NCI-H2081 (cell line): ENCODE measurements at regions not wholly inside any gene's neighbourhood (a gene's known extent, or its start where the extent isn't known, plus 50 kb on each side); places are given as distances from the start of the nearest gene placed in this dataset.

Experiments used
- DNase-seq, 2 experiments: peaks; one replicate each; lab custom pipeline; 2025; lab: John Stamatoyannopoulos, UW

DNA sequence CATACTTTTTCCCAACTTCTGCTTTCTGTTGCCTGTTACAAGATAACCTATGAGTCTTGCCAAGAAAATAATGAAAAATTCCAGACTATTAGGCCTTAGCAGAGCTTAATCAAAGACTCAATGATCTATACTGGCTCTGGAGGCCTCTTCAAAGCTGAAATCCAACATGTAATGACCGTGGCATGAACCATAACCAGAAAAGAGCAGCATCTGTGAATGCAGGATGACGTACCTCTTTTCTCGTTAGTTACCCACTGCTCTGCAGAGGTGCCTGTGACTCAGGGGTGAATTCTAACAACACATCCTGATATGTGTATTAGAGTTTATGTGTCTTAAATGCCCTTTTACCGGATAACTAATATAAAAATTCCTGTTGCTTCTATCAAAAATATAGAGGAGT lies 645.4 kb downstream of the PRELID2 start:
- no peak for DNase-seq

- DNase-seq, result no peak
Observed at GRCh38 chr5:145180371-145180770, 654.8 kb downstream of the PRELID2 start.

DNA sequence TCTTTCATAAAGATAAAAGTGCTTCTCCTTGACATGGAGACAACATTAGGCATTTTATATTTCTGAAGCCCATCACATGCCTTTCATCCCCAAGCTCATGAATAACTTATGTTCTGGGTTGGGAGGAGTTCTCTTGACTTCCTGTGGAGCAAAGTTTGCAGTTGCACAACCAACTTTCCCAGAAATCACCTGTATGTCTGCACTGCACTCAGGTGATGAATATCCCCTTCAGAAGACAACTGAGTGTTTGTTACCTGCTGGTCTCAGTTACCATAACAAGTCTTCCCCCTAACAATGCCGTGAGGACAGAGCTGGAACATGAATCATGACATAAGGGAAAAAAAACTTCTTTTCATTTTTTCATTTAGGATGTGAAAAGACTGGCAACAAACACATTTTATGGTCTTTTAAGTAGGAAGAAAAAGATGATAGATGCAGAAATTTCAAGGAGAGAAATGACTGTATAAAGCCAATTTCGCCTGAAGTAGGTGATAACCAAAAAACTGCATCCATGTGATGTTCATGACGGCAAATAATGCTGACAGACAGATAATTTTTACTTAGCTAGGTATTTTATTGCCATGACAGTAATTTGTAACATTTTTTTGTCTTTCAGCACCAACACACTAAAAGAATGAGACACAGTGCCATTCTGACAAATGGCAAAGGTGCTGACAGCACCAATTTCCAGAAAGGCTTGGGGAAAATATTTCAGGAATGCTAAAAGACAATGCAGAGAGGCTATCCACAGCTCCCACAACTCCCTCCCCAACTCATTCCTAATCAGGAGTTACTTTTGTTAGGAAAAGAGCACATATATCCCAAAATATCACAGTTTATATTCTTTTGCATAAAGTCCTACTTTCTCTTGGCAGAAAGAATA lies 656.3 kb downstream of the PRELID2 start:
- no peak for DNase-seq

DNA sequence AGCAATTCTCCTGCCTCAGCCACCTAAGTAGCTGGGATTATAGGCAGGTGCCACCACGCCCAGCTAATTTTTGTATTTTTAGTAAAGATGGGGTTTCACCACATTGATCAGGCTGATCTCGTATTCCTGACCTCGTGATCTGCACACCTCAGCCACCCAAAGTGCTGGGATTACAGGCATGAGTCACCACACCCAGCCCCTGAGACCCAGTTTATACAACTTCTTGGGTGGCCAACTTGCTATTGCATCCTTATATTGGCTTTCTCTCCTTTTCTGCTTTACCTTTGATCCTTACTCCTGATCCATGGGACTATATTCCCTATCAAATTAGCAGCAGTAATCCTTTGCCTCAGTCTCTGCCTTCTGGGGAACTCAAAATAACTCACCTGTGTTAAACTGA lies 659.1 kb downstream of the PRELID2 start:
- DNase-seq, result no peak

DNA sequence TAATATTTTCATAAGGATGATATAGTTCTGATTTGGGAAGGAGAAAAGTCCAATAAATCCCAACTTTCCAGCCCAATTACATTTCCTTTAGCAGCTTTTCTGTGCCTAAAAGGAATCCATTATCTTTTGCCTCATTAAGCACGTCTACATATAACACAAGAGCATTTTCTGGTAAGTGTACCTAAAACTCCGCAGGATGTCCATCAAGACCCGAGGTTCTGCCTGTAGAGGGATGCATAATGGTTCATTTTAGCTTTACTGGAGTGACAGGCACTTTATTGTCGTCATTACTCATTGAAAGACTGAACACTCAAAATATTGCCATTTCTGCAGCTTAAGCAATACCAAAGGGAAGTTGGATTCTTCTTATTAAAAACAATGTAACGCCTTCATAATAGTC lies 669.0 kb downstream of the PRELID2 start:
- DNase-seq, result no peak

DNA sequence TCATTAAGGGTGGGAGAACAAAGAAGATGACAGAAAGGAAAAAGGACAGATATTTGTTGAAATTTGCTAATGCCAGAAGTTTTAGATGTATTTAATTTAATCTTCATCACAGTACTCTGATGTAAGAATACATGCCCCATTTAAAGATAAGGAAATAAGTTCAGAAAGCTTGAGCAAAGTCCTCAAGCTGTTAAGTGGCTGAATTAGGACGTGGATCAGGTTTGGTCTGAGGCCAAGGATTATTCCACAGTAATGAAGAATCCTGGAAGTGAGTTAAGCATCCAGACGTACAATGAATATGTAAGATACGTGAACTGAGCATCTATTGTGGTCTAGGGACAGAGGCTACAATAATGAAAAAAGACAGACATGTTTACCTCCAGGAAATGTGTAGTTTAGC lies 671.3 kb downstream of the PRELID2 start:
- DNase-seq, result no peak

GRCh38 chr5:145162626-145163025 lies 672.5 kb downstream of the PRELID2 start:
- no peak for DNase-seq

DNA sequence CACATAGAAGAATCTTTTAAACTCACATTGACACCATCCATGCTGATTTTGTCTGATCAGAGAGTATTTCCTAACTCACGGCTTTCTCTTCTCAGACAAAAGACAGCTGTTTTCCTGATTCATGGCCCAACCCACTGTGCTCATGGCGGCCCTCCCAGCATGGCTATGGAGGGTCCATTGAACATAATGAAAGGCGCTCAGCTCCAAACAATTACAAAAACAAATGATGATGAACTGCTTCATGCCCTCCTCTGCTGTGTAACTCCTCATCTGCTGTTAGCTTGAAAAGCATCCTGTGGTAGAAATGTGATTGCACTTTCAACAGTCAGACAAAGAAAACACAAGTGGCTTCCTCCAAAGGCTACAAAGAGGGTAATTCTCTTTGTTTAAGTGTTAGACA lies 673.8 kb downstream of the PRELID2 start:
- DNase-seq, result peak; percentile 3 to 40

- DNase-seq, result no peak
Observed at GRCh38 chr5:145160679-145161078, 674.5 kb downstream of the PRELID2 start.

DNA sequence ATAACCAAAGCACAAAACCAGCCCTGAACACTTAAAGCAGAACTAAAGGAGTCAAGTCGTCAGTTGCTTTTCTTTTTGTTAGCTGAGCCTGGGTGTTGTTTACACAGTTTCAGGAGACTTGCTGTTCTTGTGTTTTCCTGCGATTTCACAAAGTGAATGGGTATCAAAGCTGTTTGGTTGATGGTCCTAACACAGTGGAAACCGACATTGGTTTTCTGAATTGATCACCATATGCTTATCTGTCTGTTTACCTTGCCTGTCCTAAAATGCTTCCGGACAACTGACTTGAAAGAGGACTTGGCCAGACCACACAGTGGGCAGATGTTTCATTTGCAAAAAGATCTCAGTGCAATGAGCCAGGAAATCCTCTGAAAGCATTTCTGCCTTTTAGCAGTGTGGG lies 676.4 kb downstream of the PRELID2 start:
- DNase-seq, result peak in 1 of 2 experiments; percentile 15

DNA sequence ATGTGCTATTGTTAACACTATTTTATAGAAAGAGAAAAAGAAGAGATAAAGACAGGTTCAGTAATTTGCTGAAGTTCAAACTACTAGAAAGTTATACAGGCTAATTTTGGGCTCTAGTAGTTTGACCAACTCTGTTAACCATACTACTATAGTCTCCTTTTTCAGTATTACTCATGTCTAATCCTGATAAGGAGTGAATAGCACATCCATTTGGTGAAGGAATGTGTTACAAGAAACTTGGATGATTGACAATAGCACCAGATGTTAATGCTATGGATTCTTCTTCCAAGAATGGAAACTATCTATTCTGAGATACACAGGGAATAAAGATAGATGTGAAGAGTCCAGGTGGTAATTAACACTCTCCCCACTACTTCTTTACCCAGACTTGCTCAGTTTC lies 677.3 kb downstream of the PRELID2 start:
- no peak for DNase-seq

DNA sequence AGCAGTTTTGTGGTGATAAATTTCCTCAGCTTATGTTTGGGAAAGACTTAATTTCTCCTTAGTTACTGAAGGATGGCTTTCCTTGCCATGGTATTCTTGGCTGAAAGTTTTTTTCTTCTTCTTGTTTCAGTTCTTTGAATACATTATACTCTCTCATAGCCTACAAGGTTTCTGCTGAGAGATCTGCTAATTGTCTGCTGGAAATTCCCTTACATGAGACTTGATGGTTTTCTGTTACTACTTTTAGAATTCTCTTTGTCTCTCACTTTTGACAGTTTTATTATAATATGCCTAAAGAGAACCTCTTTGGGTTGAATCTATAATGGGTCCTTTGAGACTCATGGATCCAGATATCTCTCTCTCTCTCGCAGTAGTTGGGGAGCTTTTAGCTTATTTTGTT lies 693.6 kb downstream of the PRELID2 start:
- no peak for DNase-seq

DNA sequence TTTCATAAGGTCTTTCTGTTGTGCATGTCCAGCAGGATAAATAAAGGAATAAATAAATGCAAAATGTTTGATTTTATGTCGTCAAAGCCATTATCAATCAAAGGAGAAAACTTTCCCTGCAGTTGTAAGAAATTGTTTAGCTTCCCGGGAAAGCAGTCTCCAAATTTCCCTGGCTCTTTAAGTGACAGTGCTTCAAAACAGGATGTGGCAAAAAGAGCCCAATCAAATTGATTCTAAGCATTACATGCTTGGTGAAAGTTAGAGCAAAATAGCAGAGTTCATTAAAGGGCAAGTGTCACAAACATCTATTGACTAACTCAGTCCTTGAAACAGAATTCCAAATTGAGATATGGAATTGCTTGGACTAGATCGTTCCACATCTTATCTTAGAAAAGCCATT lies 704.1 kb downstream of the PRELID2 start:
- no peak for DNase-seq

- no peak for DNase-seq
Observed at GRCh38 chr5:145129797-145130196, 705.3 kb downstream of the PRELID2 start.

GRCh38 chr5:145124806-145125205 lies 710.3 kb downstream of the PRELID2 start:
- DNase-seq, result no peak

DNA sequence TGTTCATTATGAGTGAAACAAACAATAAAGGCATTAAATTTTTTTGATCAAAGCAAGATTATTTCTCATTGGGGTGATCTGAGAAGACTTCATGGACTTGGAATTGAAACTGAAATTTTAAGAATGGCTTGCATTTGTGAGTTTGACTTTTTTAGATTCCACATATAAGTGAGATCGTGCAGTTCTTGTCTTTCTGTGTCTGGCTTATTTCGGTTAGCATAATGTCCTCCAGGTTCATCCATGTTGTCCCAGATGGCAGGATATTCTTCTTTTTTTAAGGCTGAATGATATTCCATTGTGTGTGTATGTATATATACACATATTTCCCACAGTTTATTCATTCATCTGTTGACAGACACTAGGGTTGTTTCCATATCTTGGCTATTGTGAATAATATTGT lies 716.5 kb downstream of the PRELID2 start:
- DNase-seq, result no peak

GRCh38 chr5:145118127-145118526 lies 717.0 kb downstream of the PRELID2 start:
- DNase-seq, result no peak

DNA sequence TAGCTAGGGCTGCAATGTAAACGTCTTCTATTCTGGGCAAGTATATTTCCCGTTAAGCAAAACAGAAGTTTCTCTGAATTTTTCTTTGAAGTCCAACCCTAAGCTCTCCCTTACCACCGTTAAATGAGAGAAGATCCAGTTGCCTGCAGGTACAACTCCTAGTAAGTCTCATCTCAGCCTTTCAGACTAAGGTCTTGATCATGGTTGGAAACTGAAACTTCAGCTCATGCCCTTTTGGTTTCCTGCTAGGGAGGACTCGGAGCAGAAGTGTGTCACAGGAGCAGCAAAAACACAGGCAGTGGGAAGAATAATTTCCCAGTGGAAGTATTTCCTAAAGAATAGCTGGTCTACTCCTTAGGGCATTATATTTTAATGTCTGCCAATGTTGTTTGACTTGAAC lies 717.9 kb downstream of the PRELID2 start:
- DNase-seq, result no peak

DNA sequence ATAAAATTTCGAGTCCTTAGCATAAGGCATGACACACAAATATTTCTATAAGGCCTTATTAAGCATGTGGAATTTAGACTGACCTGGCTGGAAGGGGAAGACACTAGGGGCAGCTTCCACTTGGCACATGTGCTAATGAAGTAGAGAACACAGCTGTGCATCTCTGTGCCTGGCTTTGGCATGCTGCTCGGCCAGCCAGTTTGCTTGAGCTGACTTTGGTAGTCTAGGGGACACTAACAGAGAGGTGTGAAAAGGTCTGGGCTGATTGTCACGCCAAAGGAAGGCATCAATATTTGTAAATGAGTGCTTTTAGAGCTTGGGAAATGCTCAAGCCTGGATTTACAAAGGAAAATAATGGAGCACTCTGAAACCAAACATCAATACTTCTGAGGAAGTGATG lies 723.7 kb downstream of the PRELID2 start:
- DNase-seq, result no peak

DNA sequence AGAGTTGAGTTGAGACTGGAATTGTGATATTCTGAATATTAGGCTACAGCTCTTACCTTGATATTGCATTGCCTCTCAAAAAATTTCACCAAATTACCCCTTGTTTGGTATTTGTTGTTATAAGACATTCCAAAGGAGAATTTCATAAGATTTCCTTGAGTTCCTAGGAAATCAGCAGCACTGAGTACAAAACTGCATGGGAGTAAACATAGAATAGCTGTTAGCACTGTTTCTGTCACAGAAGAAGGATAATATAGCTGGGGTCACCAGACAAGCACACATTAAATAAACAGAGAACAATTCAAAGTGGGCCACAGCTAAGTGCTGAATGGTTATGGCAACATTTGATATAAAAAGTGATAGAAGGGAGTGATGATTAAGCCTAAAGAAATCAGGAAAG lies 724.3 kb downstream of the PRELID2 start:
- DNase-seq, result no peak

- DNase-seq, result no peak
Observed at GRCh38 chr5:145110181-145110580, 725.0 kb downstream of the PRELID2 start.

DNA sequence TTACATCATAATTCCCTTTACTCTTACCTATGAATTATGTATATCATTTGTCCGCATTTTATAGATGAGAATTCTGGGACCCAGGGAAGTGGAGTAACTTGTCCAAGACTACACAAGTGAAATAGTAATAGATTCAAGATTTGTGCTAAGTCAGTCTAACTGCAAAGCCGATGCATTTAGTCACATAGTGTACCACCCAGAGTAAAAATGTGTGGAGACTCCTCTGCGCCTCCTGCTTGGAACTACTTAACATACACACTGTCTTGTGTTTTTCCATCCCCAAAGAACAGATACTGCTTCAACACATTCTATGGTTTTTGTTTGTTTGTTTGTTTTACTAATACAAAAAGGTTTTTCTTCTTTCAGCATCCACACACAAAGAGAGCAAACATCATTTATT lies 729.8 kb downstream of the PRELID2 start:
- DNase-seq, result no peak

- no peak for DNase-seq
Observed at GRCh38 chr5:145104106-145104505, 731.0 kb downstream of the PRELID2 start.

DNA sequence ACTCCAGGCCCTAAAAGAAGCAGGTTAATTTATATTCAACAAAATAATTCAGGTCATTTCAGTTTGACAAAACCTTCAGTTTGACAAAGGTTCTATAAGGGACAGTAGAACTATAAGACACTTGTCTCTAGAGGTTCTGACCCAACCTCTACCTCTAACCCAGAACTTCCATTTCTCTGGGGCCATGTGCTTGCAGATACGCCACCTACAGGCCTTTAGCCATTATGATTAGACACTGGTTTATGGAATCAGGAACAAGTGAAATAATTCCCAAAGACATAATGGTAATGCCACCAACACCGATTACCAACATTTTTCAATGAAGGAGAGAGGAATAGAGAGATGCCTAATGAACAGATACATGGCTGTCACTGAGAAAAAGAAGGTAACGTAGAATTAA lies 733.9 kb downstream of the PRELID2 start:
- peak in 1 of 2 experiments; percentile 6 for DNase-seq
